CD4-positive, alpha-beta T cell (primary cell): ENCODE measurements at regions not wholly inside any gene's neighbourhood (a gene's known extent, or its start where the extent isn't known, plus 50 kb on each side); places are given as distances from the start of the nearest gene placed in this dataset.

Experiments used
- ATAC-seq: fragments of 200-7000 bp; cut with Tn5 transposase; one replicate; pipeline ENCODE4 v1.10.0; 2022; ENCODE audit warnings: mild to moderate bottlenecking; ENCODE audit not compliant: poor library complexity
- CTCF ChIA-PET: fragments of 350-600 bp; sonication (Branson Sonifier 250); formaldehyde crosslinking; loops from one replicate; lab custom pipeline; 2021; ENCODE audit warnings: antibody characterized with exemption, inconsistent platforms; lab: Charles Lee
- POLR2A ChIA-PET: fragments of 350-600 bp; sonication (Branson Sonifier 250); formaldehyde crosslinking; loops from one replicate; lab custom pipeline; 2021; ENCODE audit warnings: antibody characterized with exemption, inconsistent platforms; lab: Charles Lee
- DNase-seq, 14 experiments: peaks; one replicate each; pipeline ENCODE4 v3.0.0-alpha.2; 2013 to 2020; ENCODE audit warnings: mixed read lengths in 2 of 14
- H3K27ac ChIP-seq, 2 donors: one replicate each; pipeline versions ENCODE4 v1.5.1 to v1.7.0; 2013; ENCODE audit warnings: low read length in 2 of 2, low read depth in 1 of 2, mild to moderate bottlenecking in 1 of 2
- H3K27me3 ChIP-seq, 2 experiments: 1 replicate in 1 of 2; 2 replicates in 1 of 2; pipeline versions ENCODE4 v1.6.1 to v1.7.0; 2013; ENCODE audit warnings: low read length in 2 of 2, control low read depth in 1 of 2, mild to moderate bottlenecking in 1 of 2, moderate library complexity in 1 of 2; ENCODE audit not compliant: insufficient read depth in 2 of 2, control insufficient read depth in 1 of 2
- H3K36me3 ChIP-seq: one replicate; pipeline ENCODE4 v1.6.1; 2013; ENCODE audit warnings: low read length, control low read depth; ENCODE audit not compliant: insufficient read depth
- H3K4me1 ChIP-seq: one replicate; pipeline ENCODE4 v1.6.1; 2013; ENCODE audit warnings: low read length, control low read depth; ENCODE audit not compliant: insufficient read depth
- H3K4me3 ChIP-seq: one replicate; pipeline ENCODE4 v1.5.1; 2013; ENCODE audit warnings: mild to moderate bottlenecking, low read length, moderate library complexity
- H3K9me3 ChIP-seq, 2 experiments: 1 replicate in 1 of 2; 2 replicates in 1 of 2; pipeline versions ENCODE4 v1.6.1 to v1.7.0; 2013; ENCODE audit warnings: low read length in 2 of 2, mild to moderate bottlenecking in 2 of 2, control low read depth in 1 of 2, moderate library complexity in 1 of 2; ENCODE audit not compliant: control insufficient read depth in 1 of 2, insufficient read depth in 1 of 2
- H3K27ac Mint-ChIP-seq: one replicate; pipeline ENCODE4 v1.8.0; 2020; ENCODE audit warnings: mixed read lengths
- H3K27me3 Mint-ChIP-seq: one replicate; pipeline ENCODE4 v1.8.0; 2021; ENCODE audit warnings: mixed read lengths
- H3K36me3 Mint-ChIP-seq: one replicate; pipeline ENCODE4 v1.8.0; 2021; ENCODE audit warnings: low read depth, mixed read lengths
- H3K4me1 Mint-ChIP-seq: one replicate; pipeline ENCODE4 v1.8.0; 2021; ENCODE audit warnings: low read depth, mixed read lengths
- H3K4me3 Mint-ChIP-seq: one replicate; pipeline ENCODE4 v1.8.0; 2020; ENCODE audit warnings: mild to moderate bottlenecking, mixed read lengths
- H3K9me3 Mint-ChIP-seq: one replicate; pipeline ENCODE4 v1.8.0; 2020; ENCODE audit warnings: mixed read lengths
- intact Hi-C, 2 experiments: fragments of 100-400 bp; cut with DNase I in 1 of 2; cut with micrococcal nuclease in 1 of 2; formaldehyde crosslinking; loops; one replicate each; pipeline versions ENCODE4 v1.15.1 to v1.9.0; 2023 to 2025; cut with DNase I, micrococcal nuclease
- TF ChIP-seq, protein P1 (sequence below): fragments of 200-600 bp; IDR thresholded peaks from one replicate; pipeline ENCODE4 v1.8.0; 2022; ENCODE audit warnings: antibody characterized with exemption, mild to moderate bottlenecking

DNA sequence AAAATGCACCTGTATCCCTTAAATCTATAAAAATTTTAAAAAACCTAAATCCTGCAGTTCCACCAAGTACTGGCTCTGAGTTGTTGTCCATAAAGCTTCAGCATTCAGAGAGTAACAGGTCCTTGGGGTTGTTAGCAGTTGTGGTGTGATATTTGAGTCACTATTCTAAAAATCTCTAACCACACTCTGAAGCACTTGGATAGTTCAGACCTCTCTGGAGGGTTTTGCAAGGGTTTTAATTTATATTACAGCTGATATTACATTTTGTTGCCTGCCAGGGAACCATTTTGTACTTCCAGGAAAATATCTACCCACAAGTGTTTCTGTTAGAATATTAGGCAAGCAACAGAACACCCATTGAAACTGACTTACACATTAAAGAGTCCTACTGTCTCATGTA, 255.6 kb downstream of the TBL1XR1 start:
- DNase-seq (no peak), ATAC-seq (no peak)
- intact Hi-C loops: no loop called here
- POLR2A ChIA-PET: no interaction called here
- no peak overlapping the region for H3K27ac ChIP-seq
- Mint-ChIP-seq H3K4me3 (no peak overlapping the region), H3K9me3 (no peaks in the 10 kb centered on the region), H3K27ac (no peak overlapping the region), H3K4me1 (no peaks in the 10 kb centered on the region), H3K36me3 (no peaks in the 10 kb centered on the region), H3K27me3 (no peaks in the 10 kb centered on the region)
- H3K4me3 ChIP-seq: no peak overlapping the region
- H3K27me3 ChIP-seq: no peaks in the 10 kb centered on the region
- no peaks in the 10 kb centered on the region for H3K36me3 ChIP-seq
- CTCF ChIA-PET: no interaction called here
- H3K9me3 ChIP-seq: no peaks in the 10 kb centered on the region
- TF ChIP-seq, protein P1, sequence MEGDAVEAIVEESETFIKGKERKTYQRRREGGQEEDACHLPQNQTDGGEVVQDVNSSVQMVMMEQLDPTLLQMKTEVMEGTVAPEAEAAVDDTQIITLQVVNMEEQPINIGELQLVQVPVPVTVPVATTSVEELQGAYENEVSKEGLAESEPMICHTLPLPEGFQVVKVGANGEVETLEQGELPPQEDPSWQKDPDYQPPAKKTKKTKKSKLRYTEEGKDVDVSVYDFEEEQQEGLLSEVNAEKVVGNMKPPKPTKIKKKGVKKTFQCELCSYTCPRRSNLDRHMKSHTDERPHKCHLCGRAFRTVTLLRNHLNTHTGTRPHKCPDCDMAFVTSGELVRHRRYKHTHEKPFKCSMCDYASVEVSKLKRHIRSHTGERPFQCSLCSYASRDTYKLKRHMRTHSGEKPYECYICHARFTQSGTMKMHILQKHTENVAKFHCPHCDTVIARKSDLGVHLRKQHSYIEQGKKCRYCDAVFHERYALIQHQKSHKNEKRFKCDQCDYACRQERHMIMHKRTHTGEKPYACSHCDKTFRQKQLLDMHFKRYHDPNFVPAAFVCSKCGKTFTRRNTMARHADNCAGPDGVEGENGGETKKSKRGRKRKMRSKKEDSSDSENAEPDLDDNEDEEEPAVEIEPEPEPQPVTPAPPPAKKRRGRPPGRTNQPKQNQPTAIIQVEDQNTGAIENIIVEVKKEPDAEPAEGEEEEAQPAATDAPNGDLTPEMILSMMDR: no peak
- H3K4me1 ChIP-seq: no peaks in the 10 kb centered on the region

DNA sequence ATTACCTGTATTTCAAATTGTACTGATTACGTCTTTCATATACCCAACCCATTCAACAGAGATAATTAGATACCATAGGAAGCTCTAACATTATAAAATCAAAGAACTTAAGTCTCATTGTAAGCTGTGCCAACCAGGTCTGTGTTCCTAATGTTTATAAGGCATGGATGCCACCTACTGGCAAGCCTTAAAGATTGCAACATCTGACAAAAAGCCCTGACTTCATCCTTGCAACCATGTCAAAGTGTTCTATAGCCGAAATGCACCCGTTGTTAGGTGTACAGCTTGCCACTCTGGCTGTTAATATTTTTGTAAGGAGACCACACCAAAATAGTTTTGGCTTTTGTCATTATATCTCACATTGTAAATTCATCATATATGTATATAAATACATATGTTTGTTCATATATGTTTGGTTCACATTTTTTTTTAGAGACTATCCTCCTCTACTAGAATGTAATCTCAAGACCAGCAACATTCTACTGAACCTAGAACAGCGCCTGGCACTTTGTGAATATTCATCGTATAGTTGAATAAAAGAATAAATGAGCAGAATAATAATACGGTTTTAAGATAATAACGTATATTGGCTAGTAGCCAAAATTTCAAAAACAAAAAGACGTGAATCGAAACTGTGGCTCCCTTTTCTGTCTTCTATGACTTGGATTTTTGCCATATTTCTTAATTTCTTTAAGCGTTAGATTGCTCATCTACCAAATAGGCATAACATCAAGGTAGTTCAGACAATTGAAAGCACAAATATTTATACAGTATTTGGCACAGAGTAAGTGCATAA, 258.1 kb downstream of the TBL1XR1 start:
- POLR2A ChIA-PET: interaction anchor here (0.6 kb wide), 1 partner anchor 9 kb away, joined by 3 read pairs; no protein-coding TSS in a partner anchor
- no peak overlapping the region for H3K27ac Mint-ChIP-seq

DNA sequence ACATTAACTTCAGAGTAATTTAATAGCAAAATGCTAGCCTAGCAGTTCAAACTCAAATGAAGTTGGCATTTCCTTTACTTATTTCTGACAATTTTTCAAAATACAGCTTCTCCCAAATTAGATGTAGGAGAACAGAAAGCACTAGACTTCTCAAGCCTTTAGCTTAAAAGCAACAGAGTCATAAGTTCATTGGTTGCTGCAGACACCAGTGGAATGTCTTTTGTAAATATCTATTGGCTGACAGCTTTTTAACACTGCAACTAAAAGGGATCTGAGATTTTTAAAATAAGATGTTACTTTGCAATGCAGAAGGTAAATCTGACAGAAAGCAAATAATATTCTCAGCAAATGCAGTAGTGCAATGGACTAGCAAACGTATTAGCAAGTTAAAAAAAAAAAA, 259.3 kb downstream of the TBL1XR1 start:
- Histone ChIP-seq H3K9me3 (no peaks in the 10 kb centered on the region), H3K4me1 (no peaks in the 10 kb centered on the region), H3K27ac (no peak overlapping the region), H3K27me3 (no peaks in the 10 kb centered on the region), H3K4me3 (no peak overlapping the region), H3K36me3 (no peaks in the 10 kb centered on the region)
- H3K9me3 Mint-ChIP-seq: no peaks in the 10 kb centered on the region
- H3K4me1 Mint-ChIP-seq: no peaks in the 10 kb centered on the region
- TF ChIP-seq, protein P1: no peak
- DNase-seq: no peak
- intact Hi-C loops: loop anchor here (2.0 kb wide), 1 partner anchor 65 kb away; no protein-coding TSS in a partner anchor
- H3K36me3 Mint-ChIP-seq: no peaks in the 10 kb centered on the region
- CTCF ChIA-PET: interaction anchor here (1.1 kb wide), 1 partner anchor 10 kb away, joined by 3 read pairs; no protein-coding TSS in a partner anchor
- no peak overlapping the region for H3K27ac Mint-ChIP-seq
- H3K27me3 Mint-ChIP-seq: no peaks in the 10 kb centered on the region
- no peak overlapping the region for H3K4me3 Mint-ChIP-seq
- POLR2A ChIA-PET: no interaction called here
- no peak for ATAC-seq

More for the DNA sequence above, 258.1 kb downstream of the TBL1XR1 start:
- Histone ChIP-seq H3K27ac (no peak overlapping the region), H3K4me1 (no peaks in the 10 kb centered on the region), H3K27me3 (no peaks in the 10 kb centered on the region), H3K9me3 (no peaks in the 10 kb centered on the region), H3K36me3 (no peaks in the 10 kb centered on the region), H3K4me3 (no peak overlapping the region)
- H3K27me3 Mint-ChIP-seq: no peaks in the 10 kb centered on the region
- CTCF ChIA-PET: interaction anchor here (1.0 to 1.1 kb wide), 2 partner anchors 11 to 67 kb away, joined by 3 to 6 read pairs; no protein-coding TSS in a partner anchor
- H3K36me3 Mint-ChIP-seq: no peaks in the 10 kb centered on the region
- H3K4me1 Mint-ChIP-seq: no peaks in the 10 kb centered on the region
- peak; percentile 52 for ATAC-seq
- intact Hi-C loops: loop anchor here (2.0 kb wide), 1 partner anchor 66 kb away; no protein-coding TSS in a partner anchor
- H3K4me3 Mint-ChIP-seq: no peak overlapping the region
- TF ChIP-seq, protein P1: peak; percentile 81
- DNase-seq: peak in 8 of 14 experiments; percentile 0 to 64 (median 14)
- H3K9me3 Mint-ChIP-seq: no peaks in the 10 kb centered on the region
